ENCODE measurements at regions not wholly inside any gene's neighbourhood (a gene's known extent, or its start where the extent isn't known, plus 50 kb on each side); places are given as distances from the start of the nearest gene placed in this dataset.

DNA sequence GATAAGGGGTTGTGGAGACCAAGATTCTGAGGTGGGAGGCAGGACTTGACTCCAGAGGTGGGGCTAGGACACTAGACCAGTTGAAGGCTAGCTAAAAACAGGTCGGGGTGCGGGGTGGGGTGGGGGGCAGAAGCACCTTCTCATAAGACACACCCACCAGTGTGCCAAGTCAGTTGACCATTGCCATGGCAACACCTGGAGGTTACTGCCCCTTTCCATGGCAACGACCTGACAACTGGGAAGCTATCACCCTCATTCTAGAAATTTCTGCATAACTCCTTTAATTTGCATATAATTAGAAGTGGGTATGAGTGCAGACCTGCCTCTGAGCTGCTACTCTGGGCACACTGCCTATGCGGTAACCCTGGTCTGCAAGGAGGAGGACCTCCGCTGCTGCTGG is 53.9 kb upstream of the ALOX12 start:
- Histone ChIP-seq H3K27me3 (replicated peaks; ENCODE audit: control insufficient read depth, insufficient read depth, low read length) (no peaks in the 10 kb centered on the region), H3K36me3 (ENCODE audit: control insufficient read depth, insufficient read depth, low read length) (no peaks in the 10 kb centered on the region), H3K4me3 (replicated peaks; ENCODE audit: low read depth, low read length) (no peak overlapping the region)
- no peak for DNase-seq (ENCODE audit: extremely low read depth, insufficient read length)
- TF ChIP-seq, protein P1, sequence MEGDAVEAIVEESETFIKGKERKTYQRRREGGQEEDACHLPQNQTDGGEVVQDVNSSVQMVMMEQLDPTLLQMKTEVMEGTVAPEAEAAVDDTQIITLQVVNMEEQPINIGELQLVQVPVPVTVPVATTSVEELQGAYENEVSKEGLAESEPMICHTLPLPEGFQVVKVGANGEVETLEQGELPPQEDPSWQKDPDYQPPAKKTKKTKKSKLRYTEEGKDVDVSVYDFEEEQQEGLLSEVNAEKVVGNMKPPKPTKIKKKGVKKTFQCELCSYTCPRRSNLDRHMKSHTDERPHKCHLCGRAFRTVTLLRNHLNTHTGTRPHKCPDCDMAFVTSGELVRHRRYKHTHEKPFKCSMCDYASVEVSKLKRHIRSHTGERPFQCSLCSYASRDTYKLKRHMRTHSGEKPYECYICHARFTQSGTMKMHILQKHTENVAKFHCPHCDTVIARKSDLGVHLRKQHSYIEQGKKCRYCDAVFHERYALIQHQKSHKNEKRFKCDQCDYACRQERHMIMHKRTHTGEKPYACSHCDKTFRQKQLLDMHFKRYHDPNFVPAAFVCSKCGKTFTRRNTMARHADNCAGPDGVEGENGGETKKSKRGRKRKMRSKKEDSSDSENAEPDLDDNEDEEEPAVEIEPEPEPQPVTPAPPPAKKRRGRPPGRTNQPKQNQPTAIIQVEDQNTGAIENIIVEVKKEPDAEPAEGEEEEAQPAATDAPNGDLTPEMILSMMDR (IDR thresholded peaks at IDR 0.05; ENCODE audit: insufficient read depth, low read length, poor library complexity, severe bottlenecking), result no peak

DNA sequence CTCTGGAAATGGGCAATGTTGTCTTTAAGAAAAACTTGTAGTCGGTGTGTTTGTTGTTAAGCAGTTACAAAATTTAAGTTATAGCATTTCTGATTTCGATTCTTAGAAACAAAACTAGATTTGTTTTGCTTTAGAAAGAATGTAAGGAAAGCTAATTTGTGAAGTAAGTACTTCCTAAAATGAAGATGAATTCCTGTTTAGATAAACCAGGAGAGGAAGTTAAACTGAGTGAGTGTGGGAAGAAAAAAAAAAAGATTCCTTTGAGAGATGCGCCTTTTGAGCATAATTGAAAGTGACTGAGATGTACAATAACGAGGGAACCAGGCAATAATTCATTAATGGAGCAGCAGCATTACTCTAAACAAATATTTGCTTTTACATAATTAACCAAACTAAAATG is 52.4 kb upstream of the ALOX12 start:
- DNase-seq (ENCODE audit: extremely low read depth, insufficient read length), result no peak
- Histone ChIP-seq H3K27me3 (replicated peaks; ENCODE audit: control insufficient read depth, insufficient read depth, low read length) (no peaks in the 10 kb centered on the region), H3K4me3 (replicated peaks; ENCODE audit: low read depth, low read length) (no peak overlapping the region), H3K36me3 (ENCODE audit: control insufficient read depth, insufficient read depth, low read length) (no peaks in the 10 kb centered on the region)
- TF ChIP-seq, protein P1 (IDR thresholded peaks at IDR 0.05; ENCODE audit: insufficient read depth, low read length, poor library complexity, severe bottlenecking), result no peak

Measured in GM06990 (cell line).